HepG2 (cell line): ENCODE measurements at regions not wholly inside any gene's neighbourhood (a gene's known extent, or its start where the extent isn't known, plus 50 kb on each side); places are given as distances from the start of the nearest gene placed in this dataset.

ENCODE experiments used
- ATAC-seq: fragments of 200-7000 bp; cut with Tn5 transposase; 3 replicates; pipeline ENCODE4 v1.9.1; 2020; ENCODE audit warnings: mild to moderate bottlenecking, moderate library complexity
- BruUV-seq: library from RNA; stranded (reverse); fragments of 400-500 nt; replicated peaks from 2 replicates; lab custom pipeline; 2021; lab: Mats Ljungman, UMichigan
- CTCF ChIA-PET: fragments of 300-600 bp; formaldehyde crosslinking; extraction: SDS; loops from one replicate; lab custom pipeline; 2021; ENCODE audit warnings: low total read pairs, inconsistent platforms, low intra/inter-chr PET ratio; lab: Yijun Ruan, JAX
- POLR2A ChIA-PET: fragments of 350-600 bp; sonication (Branson Sonifier 250); formaldehyde crosslinking; loops from one replicate; lab custom pipeline; 2020; ENCODE audit warnings: antibody characterized with exemption, inconsistent platforms; lab: Yijun Ruan, JAX
- DNase-seq: peaks from one replicate; pipeline ENCODE4 v3.0.0-alpha.2; 2015; ENCODE audit warnings: low spot score
- FAIRE-seq: peaks from 3 replicates; lab custom pipeline; 2011; peaks lifted over from hg19 to GRCh38; lab: Jason Lieb, UNC
- H2AFZ ChIP-seq: one replicate; pipeline ENCODE4 v1.6.1; 2011; ENCODE audit warnings: low read length, inconsistent platforms
- H3K27ac ChIP-seq: fragments of 300-600 bp; 3 replicates; pipeline ENCODE4 v1.8.0; 2011; ENCODE audit warnings: mixed run types, mild to moderate bottlenecking, mixed read lengths, low read length, inconsistent platforms; ENCODE audit not compliant: insufficient read depth; ENCODE audit errors: extremely low read length
- H3K27me3 ChIP-seq, 2 experiments: fragments of 200-600 bp in 1 of 2; 2 replicates in 1 of 2; 3 replicates in 1 of 2; pipeline versions ENCODE4 v1.6.0 to v1.8.0; 2011; ENCODE audit warnings: low read length in 2 of 2, mild to moderate bottlenecking in 2 of 2, moderate library complexity in 2 of 2, inconsistent platforms in 1 of 2; ENCODE audit not compliant: insufficient read depth in 2 of 2, control insufficient read depth in 1 of 2
- H3K36me3 ChIP-seq, 2 experiments: fragments of 200-600 bp in 1 of 2; replicated peaks in 1 of 2; 2 replicates in 1 of 2; 3 replicates in 1 of 2; pipeline versions ENCODE4 v1.5.1 to v1.8.0; 2011; ENCODE audit warnings: low read length in 2 of 2, inconsistent platforms in 1 of 2; ENCODE audit not compliant: insufficient read depth in 2 of 2, control insufficient read depth in 1 of 2
- H3K4me1 ChIP-seq: 2 replicates; pipeline ENCODE4 v1.5.1; 2012; ENCODE audit warnings: low read length, inconsistent platforms; ENCODE audit not compliant: insufficient read depth
- H3K4me2 ChIP-seq: 2 replicates; pipeline ENCODE4 v1.6.0; 2011; ENCODE audit warnings: low read depth, low read length, inconsistent platforms
- H3K4me3 ChIP-seq, 3 experiments: fragments of 200-600 bp in 1 of 3; sonication (generic), shearing (Covaris generic) in 1 of 3; replicated peaks in 1 of 3; 2 replicates each; pipeline ENCODE4 v1.5.1; 2011 to 2016; ENCODE audit warnings: low read length in 3 of 3, inconsistent platforms in 2 of 3, low read depth in 2 of 3, mild to moderate bottlenecking in 2 of 3, control low read depth in 1 of 3, mixed read lengths in 1 of 3; ENCODE audit not compliant: insufficient read depth in 1 of 3
- H3K79me2 ChIP-seq: one replicate; pipeline ENCODE4 v1.6.1; 2011; ENCODE audit warnings: low read length, inconsistent platforms; ENCODE audit not compliant: insufficient read depth
- H3K9ac ChIP-seq: 2 replicates; pipeline ENCODE4 v1.6.0; 2011; ENCODE audit warnings: mild to moderate bottlenecking, low read depth, low read length, inconsistent platforms; ENCODE audit not compliant: insufficient read depth
- H3K9me3 ChIP-seq: 2 replicates; pipeline ENCODE4 v1.5.1; 2012; ENCODE audit warnings: mild to moderate bottlenecking, low read length
- H4K20me1 ChIP-seq: 2 replicates; pipeline ENCODE4 v1.6.0; 2011; ENCODE audit warnings: inconsistent platforms, mild to moderate bottlenecking, low read length, moderate library complexity; ENCODE audit not compliant: insufficient read depth
- AGO1 ChIP-seq: fragments of 200-400 bp; formaldehyde crosslinking; IDR thresholded peaks from 2 replicates; pipeline ENCODE4 v1.6.1; 2017; ENCODE audit warnings: mild to moderate bottlenecking, low read depth, low read length, moderate library complexity; ENCODE audit not compliant: poor library complexity, severe bottlenecking
- ATM ChIP-seq: fragments of 450-650 bp; IDR thresholded peaks from 2 replicates; pipeline ENCODE4 v1.7.1; 2017; ENCODE audit warnings: mild to moderate bottlenecking, borderline replicate concordance
- DDIT3 ChIP-seq: sonication (generic); formaldehyde crosslinking; IDR thresholded peaks from 2 replicates; pipeline ENCODE4 v1.4.0; 2020; ENCODE audit warnings: mild to moderate bottlenecking, missing genetic modification reagents
- EED ChIP-seq: sonication (generic); formaldehyde crosslinking; IDR thresholded peaks from 2 replicates; pipeline ENCODE4 v1.5.0; 2020; ENCODE audit warnings: mild to moderate bottlenecking, missing genetic modification reagents
- HES4 ChIP-seq: sonication (generic); formaldehyde crosslinking; IDR thresholded peaks from 2 replicates; pipeline ENCODE4 v1.9.0; 2021; ENCODE audit warnings: mild to moderate bottlenecking, missing genetic modification reagents, borderline replicate concordance
- HMG20A ChIP-seq: IDR thresholded peaks from 2 replicates; pipeline ENCODE4 v1.6.1; 2016; ENCODE audit warnings: borderline replicate concordance
- HNF4G ChIP-seq, 2 experiments: sonication (generic) in 1 of 2; formaldehyde crosslinking in 1 of 2; IDR thresholded peaks; 2 replicates each; pipeline versions ENCODE4 v1.4.0 to v1.6.1; 2011 to 2020; ENCODE audit warnings: borderline replicate concordance in 2 of 2, low read depth in 2 of 2, mild to moderate bottlenecking in 2 of 2, low read length in 1 of 2, missing genetic modification reagents in 1 of 2, moderate library complexity in 1 of 2
- NR2C2 ChIP-seq: sonication (generic); formaldehyde crosslinking; IDR thresholded peaks from 2 replicates; pipeline ENCODE4 v1.4.0; 2020; ENCODE audit warnings: missing genetic modification reagents, mild to moderate bottlenecking, moderate library complexity, borderline replicate concordance
- NR2F1 ChIP-seq, 2 experiments: fragments of 450-650 bp in 1 of 2; formaldehyde crosslinking in 1 of 2; IDR thresholded peaks; 2 replicates each; pipeline versions ENCODE4 v1.5.0 to v1.6.1; 2016 to 2020; ENCODE audit warnings: mild to moderate bottlenecking in 1 of 2, missing compliant biosample characterization in 1 of 2, missing genetic modification reagents in 1 of 2, moderate library complexity in 1 of 2
- PHB2 ChIP-seq: fragments of 450-650 bp; IDR thresholded peaks from 2 replicates; pipeline ENCODE4 v1.6.1; 2018; ENCODE audit not compliant: partially characterized antibody
- PTBP1 ChIP-seq: fragments of 200-400 bp; formaldehyde crosslinking; IDR thresholded peaks from 2 replicates; pipeline ENCODE4 v1.6.1; 2018; ENCODE audit warnings: low read length, low read depth; ENCODE audit not compliant: poor library complexity, severe bottlenecking
- XRCC5 ChIP-seq: fragments of 200-400 bp; formaldehyde crosslinking; optimal IDR thresholded peaks from 2 replicates; pipeline ENCODE3; 2017; ENCODE audit warnings: mild to moderate bottlenecking, low read length
- ZC3H4 ChIP-seq: sonication (generic); formaldehyde crosslinking; IDR thresholded peaks from 2 replicates; pipeline ENCODE4 v1.4.0; 2020; ENCODE audit warnings: missing genetic modification reagents, borderline replicate concordance
- ZMYM3 ChIP-seq: sonication (generic); formaldehyde crosslinking; IDR thresholded peaks from 2 replicates; pipeline ENCODE4 v1.5.1; 2020; ENCODE audit warnings: mild to moderate bottlenecking, missing genetic modification reagents
- ZNF460 ChIP-seq: sonication (generic); formaldehyde crosslinking; IDR thresholded peaks from 2 replicates; pipeline ENCODE4 v1.5.1; 2020; ENCODE audit warnings: missing genetic modification reagents, mild to moderate bottlenecking, borderline replicate concordance
- ZNF557 ChIP-seq: sonication (generic); formaldehyde crosslinking; IDR thresholded peaks from 2 replicates; pipeline ENCODE4 v1.4.0; 2020; ENCODE audit warnings: missing genetic modification reagents
- in situ Hi-C: cut with HindIII; loops from 2 replicates; pipeline ENCODE4 v1.10.0; 2017; ENCODE audit warnings: low pct_unique_long_range_greater_than_20kb; ENCODE audit not compliant: extremely low pct_ligation_motif_present
- intact Hi-C: fragments of 100-400 bp; cut with micrococcal nuclease; formaldehyde crosslinking; loops from one replicate; pipeline ENCODE4 v1.10.0; 2022; ENCODE audit not compliant: unreplicated experiment

GRCh38 chr7:15794801-15795200, 108.3 kb upstream of the MEOX2 start:
- Histone ChIP-seq H3K36me3 (no peaks in the 10 kb centered on the region), H3K27ac (no peak overlapping the region), H3K4me2 (no peak overlapping the region), H3K9me3 (peaks cover 43% of the 10 kb centered on the region), H4K20me1 (no peaks in the 10 kb centered on the region), H3K9ac (no peak overlapping the region), H2AFZ (no peak overlapping the region), H3K27me3 (no peaks in the 10 kb centered on the region), H3K4me1 (no peaks in the 10 kb centered on the region), H3K79me2 (no peaks in the 10 kb centered on the region), H3K4me3 (no peak overlapping the region)
- no peak for ATAC-seq
- intact Hi-C loops (no loop called here), in situ Hi-C loops (no loop called here)
- DNase-seq, result no peak
- FAIRE-seq, result no peak
- ChIA-PET CTCF (no interaction called here), POLR2A (no interaction called here)
- no TSS peak for BruUV-seq
- no peak for TF ChIP-seq ZMYM3 (CRISPR knock-in tag)
- no peak for TF ChIP-seq XRCC5
- no peak for TF ChIP-seq HNF4G (IDR thresholded peaks at IDR 0.05; ENCODE audit: borderline replicate concordance, low read depth, low read length)
- TF ChIP-seq HNF4G (CRISPR knock-in tag; IDR thresholded peaks at IDR 0.05; ENCODE audit: borderline replicate concordance, low read depth), result no peak
- TF ChIP-seq ZNF557 (CRISPR knock-in tag), result no peak
- TF ChIP-seq AGO1, result no peak
- TF ChIP-seq PTBP1, result no peak
- no peak for TF ChIP-seq ZC3H4 (CRISPR knock-in tag)
- no peak for TF ChIP-seq ZNF460 (CRISPR knock-in tag)
- no peak for TF ChIP-seq NR2F1 (CRISPR knock-in tag; IDR thresholded peaks at IDR 0.05)
- TF ChIP-seq DDIT3 (CRISPR knock-in tag), result no peak
- no peak for TF ChIP-seq ATM
- TF ChIP-seq PHB2, result no peak
- TF ChIP-seq EED (CRISPR knock-in tag), result no peak
- no peak for TF ChIP-seq HMG20A (CRISPR knock-in tag)
- TF ChIP-seq NR2C2 (CRISPR knock-in tag), result no peak
- TF ChIP-seq HES4, result no peak
